ENCODE measurements at regions not wholly inside any gene's neighbourhood (a gene's known extent, or its start where the extent isn't known, plus 50 kb on each side); places are given as distances from the start of the nearest gene placed in this dataset.
A peak's percentile ranks its signal among the peaks of the same experiment; 100 is the strongest.
"Not testable (repeated sequence)": the region's sequence is repeated elsewhere in the genome, so short reads cannot be mapped to it uniquely, and the experiment has no call there.

- not testable (repeated sequence) for H3K27ac ChIP-seq; H3K4me1 ChIP-seq; H3K36me3 ChIP-seq; H3K9me3 ChIP-seq (replicated peaks); H3K27me3 ChIP-seq; DNase-seq; H3K4me3 ChIP-seq
These were observed 1668.4 kb downstream of the SPATA31A7 start for GRCh38 chr9:62858240-62858639.

GRCh38 chr9:62860939-62861860 is 1671.4 kb downstream of the SPATA31A7 start:
- H3K9me3 ChIP-seq (replicated peaks); DNase-seq; H3K36me3 ChIP-seq; H3K27ac ChIP-seq; H3K27me3 ChIP-seq; H3K4me3 ChIP-seq: not testable (repeated sequence)
- peaks cover 15% of the 10 kb centered on the region for H3K4me1 ChIP-seq

- H3K4me1 ChIP-seq: peaks cover 16% of the 10 kb centered on the region
- not testable (repeated sequence) for DNase-seq; H3K4me3 ChIP-seq; H3K27me3 ChIP-seq; H3K36me3 ChIP-seq; H3K9me3 ChIP-seq (replicated peaks); H3K27ac ChIP-seq
These were observed 1672.3 kb downstream of the SPATA31A7 start for GRCh38 chr9:62862180-62862579.

- DNase-seq: peak; percentile 53 to 58
These were observed 1673.5 kb downstream of the SPATA31A7 start for GRCh38 chr9:62863319-62863718.

GRCh38 chr9:62863867-62864266 is 1674.0 kb downstream of the SPATA31A7 start:
- peak overlapping the region; percentile 60 for H3K4me3 ChIP-seq
- not testable (repeated sequence) for H3K36me3 ChIP-seq; H3K27me3 ChIP-seq; H3K9me3 ChIP-seq (replicated peaks); DNase-seq
- peak overlapping the region; percentile 95; the same call in 1 of the 2 replicates for H3K27ac ChIP-seq
- H3K4me1 ChIP-seq: peaks cover 16% of the 10 kb centered on the region

More at GRCh38 chr9:62863319-62863718, 1673.5 kb downstream of the SPATA31A7 start:
- not testable (repeated sequence) for H3K27ac ChIP-seq; H3K4me3 ChIP-seq; H3K9me3 ChIP-seq (replicated peaks); H3K36me3 ChIP-seq; H3K27me3 ChIP-seq
- peaks cover 16% of the 10 kb centered on the region for H3K4me1 ChIP-seq

GRCh38 chr9:62864481-62865469 is 1674.9 kb downstream of the SPATA31A7 start:
- Histone ChIP-seq H3K27ac (peak overlapping the region; percentile 95), H3K4me3 (peak overlapping the region; percentile 60), H3K4me1 (peaks cover 18% of the 10 kb centered on the region)
- not testable (repeated sequence) for H3K9me3 ChIP-seq (replicated peaks); H3K27me3 ChIP-seq; H3K36me3 ChIP-seq
- DNase-seq: peak; percentile 95

GRCh38 chr9:62869061-62869460 is 1679.2 kb downstream of the SPATA31A7 start:
- H3K27me3 ChIP-seq; DNase-seq; H3K9me3 ChIP-seq (replicated peaks); H3K36me3 ChIP-seq; H3K4me3 ChIP-seq; H3K27ac ChIP-seq: not testable (repeated sequence)
- H3K4me1 ChIP-seq: peaks cover 18% of the 10 kb centered on the region

GRCh38 chr9:62871765-62872164 is 1681.9 kb downstream of the SPATA31A7 start:
- DNase-seq: peak in 1 of 2 experiments; percentile 41
- H3K27ac ChIP-seq, H3K4me3 ChIP-seq: not testable (repeated sequence)

GRCh38 chr9:62874213-62874612 is 1684.4 kb downstream of the SPATA31A7 start:
- not testable (repeated sequence) for H3K4me1 ChIP-seq; H3K4me3 ChIP-seq; H3K27me3 ChIP-seq; H3K27ac ChIP-seq; H3K9me3 ChIP-seq (replicated peaks); H3K36me3 ChIP-seq; DNase-seq

More at GRCh38 chr9:62871765-62872164, 1681.9 kb downstream of the SPATA31A7 start:
- H3K36me3 ChIP-seq; H3K4me1 ChIP-seq; H3K9me3 ChIP-seq (replicated peaks); H3K27me3 ChIP-seq: not testable (repeated sequence)

GRCh38 chr9:62874745-62875599 is 1685.1 kb downstream of the SPATA31A7 start:
- not testable (repeated sequence) for H3K4me1 ChIP-seq; H3K27me3 ChIP-seq; DNase-seq; H3K4me3 ChIP-seq; H3K27ac ChIP-seq; H3K9me3 ChIP-seq (replicated peaks); H3K36me3 ChIP-seq

- H3K27me3 ChIP-seq; H3K4me3 ChIP-seq; H3K36me3 ChIP-seq; DNase-seq; H3K9me3 ChIP-seq (replicated peaks); H3K27ac ChIP-seq; H3K4me1 ChIP-seq: not testable (repeated sequence)
These were observed 1687.7 kb downstream of the SPATA31A7 start for GRCh38 chr9:62877552-62877951.

GRCh38 chr9:62877987-62878386 is 1688.2 kb downstream of the SPATA31A7 start:
- not testable (repeated sequence) for H3K4me3 ChIP-seq; H3K9me3 ChIP-seq (replicated peaks); H3K4me1 ChIP-seq; H3K27ac ChIP-seq; DNase-seq; H3K27me3 ChIP-seq; H3K36me3 ChIP-seq

- not testable (repeated sequence) for H3K4me3 ChIP-seq; H3K36me3 ChIP-seq; H3K27me3 ChIP-seq; H3K9me3 ChIP-seq (replicated peaks); H3K4me1 ChIP-seq; H3K27ac ChIP-seq
- DNase-seq: peak; percentile 54 to 73
These were observed 1690.6 kb downstream of the SPATA31A7 start for GRCh38 chr9:62880453-62880852.

- not testable (repeated sequence) for H3K36me3 ChIP-seq; H3K27ac ChIP-seq; DNase-seq; H3K27me3 ChIP-seq; H3K9me3 ChIP-seq (replicated peaks); H3K4me1 ChIP-seq; H3K4me3 ChIP-seq
These were observed 1691.1 kb downstream of the SPATA31A7 start for GRCh38 chr9:62880971-62881370.
